SK-N-SH treated with all-trans-retinoic acid at 6 μM for 48 hours (cell line): ENCODE measurements at regions not wholly inside any gene's neighbourhood (a gene's known extent, or its start where the extent isn't known, plus 50 kb on each side); places are given as distances from the start of the nearest gene placed in this dataset.

ENCODE experiments used
- ESRRG ChIP-seq: fragments of 250-450 bp; sonication (Bioruptor Pico); IDR thresholded peaks from 2 replicates; pipeline ENCODE4 v1.6.1; 2021; ENCODE audit warnings: mild to moderate bottlenecking
- GLIS3 ChIP-seq: fragments of 250-450 bp; sonication (Bioruptor Pico); IDR thresholded peaks from 2 replicates; pipeline ENCODE4 v1.5.0; 2020; ENCODE audit warnings: mild to moderate bottlenecking, moderate library complexity
- ISL1 ChIP-seq: fragments of 250-450 bp; sonication (Bioruptor Pico); IDR thresholded peaks from 2 replicates; pipeline ENCODE4 v2.1.2; 2022; ENCODE audit warnings: mild to moderate bottlenecking, moderate library complexity
- OSR1 ChIP-seq: fragments of 250-450 bp; sonication (Bioruptor Pico); IDR thresholded peaks from 2 replicates; pipeline ENCODE4 v1.8.0; 2022; ENCODE audit warnings: moderate library complexity, mild to moderate bottlenecking, inconsistent platforms
- PPARA ChIP-seq: fragments of 250-450 bp; sonication (Bioruptor Pico); IDR thresholded peaks from 2 replicates; pipeline ENCODE4 v1.5.0; 2020; ENCODE audit warnings: mild to moderate bottlenecking, borderline replicate concordance
- RARB ChIP-seq: fragments of 250-450 bp; sonication (Bioruptor Pico); IDR thresholded peaks from 2 replicates; pipeline ENCODE4 v1.8.0; 2021; ENCODE audit warnings: mild to moderate bottlenecking, moderate library complexity
- TOX ChIP-seq: fragments of 250-450 bp; sonication (Bioruptor Pico); IDR thresholded peaks from 2 replicates; pipeline ENCODE4 v1.8.0; 2021; ENCODE audit warnings: mild to moderate bottlenecking, moderate library complexity, borderline replicate concordance
- ZFP3 ChIP-seq: fragments of 250-450 bp; sonication (Bioruptor Pico); IDR thresholded peaks from 2 replicates; pipeline ENCODE4 v1.5.0; 2020; ENCODE audit warnings: mild to moderate bottlenecking, moderate library complexity
- ZFP30 ChIP-seq: fragments of 450-650 bp; formaldehyde crosslinking; IDR thresholded peaks from 2 replicates; pipeline ENCODE4 v1.5.0; 2022; ENCODE audit warnings: mild to moderate bottlenecking, moderate library complexity
- TF ChIP-seq, protein P1 (sequence below): fragments of 250-450 bp; sonication (Bioruptor Pico); IDR thresholded peaks from 2 replicates; pipeline ENCODE4 v1.8.0; 2020; ENCODE audit warnings: mild to moderate bottlenecking, moderate library complexity, borderline replicate concordance
- TF ChIP-seq, protein P2 (sequence below): fragments of 250-450 bp; sonication (Bioruptor Pico); IDR thresholded peaks from 2 replicates; pipeline ENCODE4 v1.8.0; 2021; ENCODE audit warnings: low read depth, mild to moderate bottlenecking, moderate library complexity, borderline replicate concordance
- TF ChIP-seq, protein P3 (sequence below): fragments of 250-450 bp; sonication (Bioruptor Pico); IDR thresholded peaks from 2 replicates; pipeline ENCODE4 v1.5.0; 2020; ENCODE audit warnings: mild to moderate bottlenecking, moderate library complexity

DNA sequence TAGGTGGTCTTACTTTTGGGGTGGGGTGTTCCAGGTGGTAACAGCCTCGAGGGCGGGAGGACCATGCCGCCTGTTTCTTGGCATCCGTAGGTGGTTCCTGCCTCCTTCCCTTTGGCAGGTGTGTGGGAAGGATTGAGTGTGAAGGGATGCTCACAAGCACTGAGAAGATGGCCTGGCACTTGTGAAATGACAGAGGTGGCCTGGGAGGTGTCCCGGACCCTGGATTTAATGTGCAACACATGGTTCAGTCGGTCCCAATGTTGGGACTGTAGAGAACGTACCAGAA lies 165.8 kb upstream of the FOXF1 start:
- TF ChIP-seq, protein P1, sequence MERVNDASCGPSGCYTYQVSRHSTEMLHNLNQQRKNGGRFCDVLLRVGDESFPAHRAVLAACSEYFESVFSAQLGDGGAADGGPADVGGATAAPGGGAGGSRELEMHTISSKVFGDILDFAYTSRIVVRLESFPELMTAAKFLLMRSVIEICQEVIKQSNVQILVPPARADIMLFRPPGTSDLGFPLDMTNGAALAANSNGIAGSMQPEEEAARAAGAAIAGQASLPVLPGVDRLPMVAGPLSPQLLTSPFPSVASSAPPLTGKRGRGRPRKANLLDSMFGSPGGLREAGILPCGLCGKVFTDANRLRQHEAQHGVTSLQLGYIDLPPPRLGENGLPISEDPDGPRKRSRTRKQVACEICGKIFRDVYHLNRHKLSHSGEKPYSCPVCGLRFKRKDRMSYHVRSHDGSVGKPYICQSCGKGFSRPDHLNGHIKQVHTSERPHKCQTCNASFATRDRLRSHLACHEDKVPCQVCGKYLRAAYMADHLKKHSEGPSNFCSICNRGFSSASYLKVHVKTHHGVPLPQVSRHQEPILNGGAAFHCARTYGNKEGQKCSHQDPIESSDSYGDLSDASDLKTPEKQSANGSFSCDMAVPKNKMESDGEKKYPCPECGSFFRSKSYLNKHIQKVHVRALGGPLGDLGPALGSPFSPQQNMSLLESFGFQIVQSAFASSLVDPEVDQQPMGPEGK (CRISPR knock-in tag), result no peak
- TF ChIP-seq ZFP3 (no peak), ISL1 (CRISPR knock-in tag) (no peak), ZFP30 (CRISPR knock-in tag) (no peak), RARB (CRISPR knock-in tag) (no peak), TOX (CRISPR knock-in tag) (no peak), ESRRG (CRISPR knock-in tag) (no peak), GLIS3 (no peak), PPARA (CRISPR knock-in tag) (no peak), OSR1 (CRISPR knock-in tag) (no peak)
- TF ChIP-seq, protein P2, sequence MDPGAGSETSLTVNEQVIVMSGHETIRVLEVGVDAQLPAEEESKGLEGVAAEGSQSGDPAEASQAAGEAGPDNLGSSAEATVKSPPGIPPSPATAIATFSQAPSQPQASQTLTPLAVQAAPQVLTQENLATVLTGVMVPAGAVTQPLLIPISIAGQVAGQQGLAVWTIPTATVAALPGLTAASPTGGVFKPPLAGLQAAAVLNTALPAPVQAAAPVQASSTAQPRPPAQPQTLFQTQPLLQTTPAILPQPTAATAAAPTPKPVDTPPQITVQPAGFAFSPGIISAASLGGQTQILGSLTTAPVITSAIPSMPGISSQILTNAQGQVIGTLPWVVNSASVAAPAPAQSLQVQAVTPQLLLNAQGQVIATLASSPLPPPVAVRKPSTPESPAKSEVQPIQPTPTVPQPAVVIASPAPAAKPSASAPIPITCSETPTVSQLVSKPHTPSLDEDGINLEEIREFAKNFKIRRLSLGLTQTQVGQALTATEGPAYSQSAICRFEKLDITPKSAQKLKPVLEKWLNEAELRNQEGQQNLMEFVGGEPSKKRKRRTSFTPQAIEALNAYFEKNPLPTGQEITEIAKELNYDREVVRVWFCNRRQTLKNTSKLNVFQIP (CRISPR knock-in tag), result no peak
- TF ChIP-seq, protein P3, sequence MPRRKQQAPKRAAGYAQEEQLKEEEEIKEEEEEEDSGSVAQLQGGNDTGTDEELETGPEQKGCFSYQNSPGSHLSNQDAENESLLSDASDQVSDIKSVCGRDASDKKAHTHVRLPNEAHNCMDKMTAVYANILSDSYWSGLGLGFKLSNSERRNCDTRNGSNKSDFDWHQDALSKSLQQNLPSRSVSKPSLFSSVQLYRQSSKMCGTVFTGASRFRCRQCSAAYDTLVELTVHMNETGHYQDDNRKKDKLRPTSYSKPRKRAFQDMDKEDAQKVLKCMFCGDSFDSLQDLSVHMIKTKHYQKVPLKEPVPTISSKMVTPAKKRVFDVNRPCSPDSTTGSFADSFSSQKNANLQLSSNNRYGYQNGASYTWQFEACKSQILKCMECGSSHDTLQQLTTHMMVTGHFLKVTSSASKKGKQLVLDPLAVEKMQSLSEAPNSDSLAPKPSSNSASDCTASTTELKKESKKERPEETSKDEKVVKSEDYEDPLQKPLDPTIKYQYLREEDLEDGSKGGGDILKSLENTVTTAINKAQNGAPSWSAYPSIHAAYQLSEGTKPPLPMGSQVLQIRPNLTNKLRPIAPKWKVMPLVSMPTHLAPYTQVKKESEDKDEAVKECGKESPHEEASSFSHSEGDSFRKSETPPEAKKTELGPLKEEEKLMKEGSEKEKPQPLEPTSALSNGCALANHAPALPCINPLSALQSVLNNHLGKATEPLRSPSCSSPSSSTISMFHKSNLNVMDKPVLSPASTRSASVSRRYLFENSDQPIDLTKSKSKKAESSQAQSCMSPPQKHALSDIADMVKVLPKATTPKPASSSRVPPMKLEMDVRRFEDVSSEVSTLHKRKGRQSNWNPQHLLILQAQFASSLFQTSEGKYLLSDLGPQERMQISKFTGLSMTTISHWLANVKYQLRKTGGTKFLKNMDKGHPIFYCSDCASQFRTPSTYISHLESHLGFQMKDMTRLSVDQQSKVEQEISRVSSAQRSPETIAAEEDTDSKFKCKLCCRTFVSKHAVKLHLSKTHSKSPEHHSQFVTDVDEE, result no peak
